ENCODE measurements at regions not wholly inside any gene's neighbourhood (a gene's known extent, or its start where the extent isn't known, plus 50 kb on each side); places are given as distances from the start of the nearest gene placed in this dataset.

GRCh38 chr17:79470754-79471153 is 140.1 kb downstream of the RBFOX3 start:
- no peak for DNase-seq (ENCODE audit: low read depth)

- no peak for DNase-seq (ENCODE audit: low read depth)
These were observed 141.2 kb downstream of the RBFOX3 start for GRCh38 chr17:79469646-79470045.

DNA sequence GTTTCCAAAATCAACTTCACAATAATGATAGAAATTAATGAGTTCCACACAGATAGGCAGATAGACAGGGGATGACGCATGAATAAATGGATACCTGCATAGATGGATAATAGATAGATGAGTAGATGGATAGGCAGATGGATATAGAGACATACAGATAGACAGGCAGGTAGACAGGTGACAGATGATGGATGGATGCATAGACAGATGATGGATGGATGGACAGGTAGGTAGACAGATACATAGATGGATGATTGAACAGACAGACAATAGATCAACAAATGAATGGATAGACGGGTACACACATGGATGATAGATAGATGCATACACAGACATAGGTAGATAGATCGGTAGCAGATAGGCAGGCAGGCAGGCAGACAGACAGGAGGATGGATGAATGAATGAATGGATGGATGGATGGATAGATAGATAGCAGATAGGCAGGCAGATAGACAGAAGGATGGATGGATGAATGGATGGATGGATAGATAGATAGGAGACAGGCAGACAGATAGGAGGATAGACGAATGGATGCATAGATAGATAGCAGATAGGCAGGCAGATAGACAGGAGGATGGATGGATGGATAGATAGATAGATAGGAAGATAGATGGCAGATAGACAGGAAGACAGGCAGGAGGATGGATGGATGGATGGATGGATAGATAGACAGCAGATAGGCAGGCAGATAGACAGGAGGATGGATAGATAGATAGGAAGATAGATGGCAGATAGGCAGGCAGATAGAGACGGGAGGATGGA is 142.5 kb downstream of the RBFOX3 start:
- DNase-seq (ENCODE audit: low read depth): no peak

GRCh38 chr17:79466562-79467350 is 144.1 kb downstream of the RBFOX3 start:
- DNase-seq (ENCODE audit: low read depth): no peak

- no peak for DNase-seq (ENCODE audit: low read depth)
These were observed 145.2 kb downstream of the RBFOX3 start for GRCh38 chr17:79465681-79466025.

- no peak for DNase-seq (ENCODE audit: low read depth)
These were observed 145.7 kb downstream of the RBFOX3 start for GRCh38 chr17:79465011-79465680.

DNA sequence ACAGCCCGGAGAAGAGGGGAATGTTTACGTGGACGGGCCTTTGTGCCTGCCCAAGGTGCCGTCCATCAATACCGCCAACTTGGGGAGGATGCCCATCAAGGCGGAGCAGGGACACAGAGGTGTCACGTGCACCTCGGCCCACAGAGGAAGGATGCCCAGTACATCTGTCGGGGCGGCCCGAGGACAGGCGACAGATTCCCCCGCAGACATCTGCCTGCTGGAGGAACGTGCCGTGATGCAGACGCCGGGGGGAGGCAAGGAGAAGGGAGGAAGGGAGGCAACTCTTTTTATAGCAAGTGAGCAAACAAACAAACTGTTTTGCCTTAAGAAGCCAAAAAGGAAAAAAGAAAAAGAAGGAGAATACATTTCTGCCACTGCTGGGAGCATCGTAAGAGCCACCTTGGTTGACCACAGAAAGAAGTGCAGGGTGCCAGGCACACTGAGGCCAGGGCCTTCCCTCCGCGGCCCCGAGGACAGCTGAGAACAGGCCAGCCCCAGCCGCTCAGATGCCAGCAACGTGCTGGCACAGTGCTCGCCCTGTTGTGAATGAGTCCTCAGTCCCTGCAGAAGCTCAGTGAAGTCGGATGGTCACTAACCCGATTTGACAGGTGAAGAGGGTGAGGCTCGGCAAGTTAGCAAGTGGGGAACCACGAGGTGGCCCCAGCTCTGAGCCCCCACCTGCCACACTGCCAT is 146.4 kb downstream of the RBFOX3 start:
- no peak for DNase-seq (ENCODE audit: low read depth)

DNA sequence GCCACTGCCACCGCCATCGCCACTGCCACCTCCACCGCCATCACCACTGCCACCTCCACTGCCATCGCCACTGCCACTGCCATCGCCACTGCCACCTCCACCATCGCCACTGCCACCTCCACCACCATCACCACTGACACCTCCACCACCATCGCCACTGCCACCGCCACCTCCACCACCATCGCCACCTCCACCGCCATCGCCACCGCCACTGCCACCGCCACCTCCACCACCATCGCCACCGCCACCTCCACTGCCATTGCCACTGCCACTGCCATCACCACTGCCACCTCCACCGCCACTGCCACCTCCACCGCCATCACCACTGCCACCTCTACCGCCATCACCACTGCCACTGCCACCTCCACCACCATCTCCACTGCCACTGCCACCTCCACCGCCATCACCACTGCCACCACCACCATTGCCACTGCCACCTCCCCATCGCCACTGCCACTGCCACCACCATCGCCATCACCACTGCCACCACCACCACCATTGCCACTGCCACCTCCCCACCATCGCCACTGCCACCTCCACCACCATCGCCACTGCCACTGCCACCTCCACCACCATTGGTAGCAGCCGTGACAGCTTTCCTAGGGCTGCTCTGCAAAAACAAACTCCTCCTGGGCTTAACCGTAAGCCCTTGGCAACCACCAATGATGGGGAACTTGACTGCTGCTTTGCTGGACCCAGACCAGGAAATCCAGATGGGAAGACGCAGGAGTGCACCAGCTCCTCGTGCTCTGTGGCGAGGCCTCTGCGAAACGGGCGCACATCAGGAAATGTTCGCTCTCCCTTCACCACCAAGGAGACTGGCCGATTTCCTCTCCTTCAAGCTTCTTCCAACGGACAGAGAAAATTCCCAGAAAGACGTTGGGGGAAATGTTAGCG is 147.2 kb downstream of the RBFOX3 start:
- DNase-seq (ENCODE audit: low read depth): no peak

GRCh38 chr17:79461041-79461440 is 149.8 kb downstream of the RBFOX3 start:
- DNase-seq (ENCODE audit: low read depth): no peak

DNA sequence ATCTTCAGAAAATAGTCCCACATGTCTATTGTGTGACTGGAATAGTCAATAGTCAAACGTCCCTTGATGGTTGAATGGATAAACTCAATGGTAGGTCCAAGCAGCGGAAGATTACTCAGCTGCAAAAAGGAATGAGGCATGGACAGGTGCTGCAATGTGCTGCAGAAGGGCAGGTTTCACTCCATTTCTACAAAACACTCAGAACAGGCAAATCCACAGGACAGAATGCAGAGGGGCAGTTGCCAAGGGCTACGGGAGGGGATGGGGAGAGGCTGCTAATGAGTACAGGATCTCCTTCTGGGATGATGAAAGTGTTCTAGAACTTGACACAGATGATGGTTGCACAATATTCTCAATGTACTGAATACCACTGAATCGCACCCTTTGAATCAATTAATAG is 151.0 kb downstream of the RBFOX3 start:
- no peak for DNase-seq (ENCODE audit: low read depth)

DNA sequence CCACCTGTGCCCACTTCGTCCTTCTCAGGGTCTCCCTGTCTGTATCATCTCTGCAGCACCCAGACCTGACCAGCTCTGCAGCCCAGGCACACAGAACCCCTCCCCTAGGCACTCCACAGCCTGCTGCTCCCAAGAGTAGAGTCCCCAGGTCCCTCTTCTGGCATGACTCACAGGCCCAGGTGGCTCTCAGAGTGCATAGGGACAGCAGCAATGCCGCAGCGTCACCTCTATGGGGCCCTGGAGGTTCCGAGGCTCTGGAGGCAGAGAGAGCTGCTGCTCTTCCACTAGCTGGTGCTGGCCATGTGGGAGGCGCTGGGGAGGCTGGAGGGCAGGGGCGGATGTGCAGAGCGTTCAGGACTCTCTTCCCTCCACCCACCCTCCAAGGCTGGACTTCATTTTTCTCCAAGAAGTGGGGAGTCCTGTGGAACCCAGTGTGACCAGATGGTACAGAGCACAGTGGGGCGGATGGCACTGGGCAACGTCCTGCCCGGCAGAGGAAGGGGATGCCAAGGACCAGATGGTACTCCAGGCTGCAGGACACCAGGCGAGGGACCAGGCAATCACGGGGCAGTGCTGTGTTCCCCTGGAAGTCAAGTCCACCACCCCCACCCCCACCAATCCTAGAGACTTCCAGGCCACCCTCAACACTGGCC is 151.7 kb downstream of the RBFOX3 start:
- no peak for DNase-seq (ENCODE audit: low read depth)

- DNase-seq (ENCODE audit: low read depth): no peak
These were observed 152.5 kb downstream of the RBFOX3 start for GRCh38 chr17:79458356-79458755.

DNA sequence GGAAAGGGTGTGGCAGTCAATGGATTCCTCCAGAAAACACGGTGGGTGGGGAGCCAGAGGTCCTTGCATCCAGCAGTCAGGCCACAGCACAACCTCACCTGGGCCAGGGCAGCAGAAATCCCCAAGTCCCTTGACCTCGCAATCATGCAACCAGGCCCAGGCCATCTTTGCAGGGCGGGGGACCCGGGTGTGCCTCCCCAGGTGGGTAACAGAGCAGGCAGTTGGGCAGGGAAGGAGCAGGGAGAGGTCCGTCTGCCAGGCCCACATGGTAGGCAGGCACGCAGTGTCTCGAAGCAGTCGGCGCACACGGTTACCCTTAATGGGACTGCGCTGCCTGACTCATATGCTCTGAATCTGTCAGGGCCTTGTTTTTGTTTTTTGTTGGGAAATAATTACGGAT is 153.0 kb downstream of the RBFOX3 start:
- DNase-seq (ENCODE audit: low read depth): no peak

DNA sequence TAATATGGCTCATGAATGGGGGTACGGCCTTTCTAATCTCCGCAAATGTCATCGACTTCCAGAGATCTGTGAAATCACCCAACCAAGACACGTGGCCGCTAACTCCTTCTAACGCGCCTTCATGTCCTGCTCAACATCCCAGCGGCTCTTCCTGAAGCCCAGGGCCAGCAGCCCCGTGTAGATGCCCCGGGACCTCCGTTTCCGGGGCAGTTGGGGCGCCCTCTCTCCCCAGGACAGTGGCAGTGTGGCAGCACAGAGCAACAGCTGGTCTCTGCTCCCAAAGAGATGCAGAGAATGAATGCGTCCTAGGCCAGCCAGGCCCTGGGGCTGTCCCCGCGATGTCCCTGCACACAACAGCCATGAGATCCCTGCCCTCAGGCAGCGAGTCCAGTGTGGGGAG is 153.5 kb downstream of the RBFOX3 start:
- no peak for DNase-seq (ENCODE audit: low read depth)

GRCh38 chr17:79455636-79456035 is 155.2 kb downstream of the RBFOX3 start:
- no peak for DNase-seq (ENCODE audit: low read depth)

DNA sequence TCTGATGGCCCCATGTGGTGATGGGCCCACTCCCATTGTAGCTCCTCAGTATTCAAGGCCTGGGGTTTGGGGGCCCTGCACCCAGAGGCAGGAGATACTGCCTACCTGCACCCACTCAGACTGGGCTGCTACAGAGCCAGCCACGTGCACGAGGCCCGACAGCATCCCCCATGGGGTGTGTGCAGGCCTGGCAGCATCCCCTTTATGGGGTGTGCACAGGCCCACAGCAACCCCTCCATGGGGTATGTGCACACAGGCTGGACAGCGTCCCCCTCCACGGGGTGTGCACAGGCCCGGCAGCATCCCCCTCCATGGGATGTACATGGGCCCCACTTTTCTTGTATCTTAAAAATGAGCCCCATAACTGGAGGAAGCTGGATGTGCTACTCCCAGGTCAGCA is 156.0 kb downstream of the RBFOX3 start:
- no peak for DNase-seq (ENCODE audit: low read depth)

GRCh38 chr17:79453481-79453880 is 157.4 kb downstream of the RBFOX3 start:
- no peak for DNase-seq (ENCODE audit: low read depth)

DNA sequence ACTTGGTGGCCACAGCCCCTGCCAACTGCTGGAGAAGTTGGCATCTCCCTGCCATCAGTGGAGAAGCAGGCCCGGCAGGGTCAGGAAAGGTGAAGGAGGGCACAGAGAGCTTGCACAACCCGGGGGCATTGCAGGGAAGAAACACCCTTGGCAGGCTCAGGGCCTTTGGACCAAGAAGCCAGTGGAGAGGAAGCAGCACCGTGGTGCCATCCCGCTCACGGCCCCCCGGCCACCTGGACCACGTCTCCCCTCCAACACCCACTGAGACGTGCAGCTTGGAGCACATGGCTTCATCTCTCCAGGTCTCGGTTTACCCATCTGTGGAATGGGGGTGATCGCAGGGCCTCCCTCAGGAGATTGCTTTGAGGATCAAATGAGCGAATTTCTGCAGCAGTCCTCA is 158.1 kb downstream of the RBFOX3 start:
- no peak for DNase-seq (ENCODE audit: low read depth)

- DNase-seq (ENCODE audit: low read depth): no peak
These were observed 159.7 kb downstream of the RBFOX3 start for GRCh38 chr17:79451167-79451566.

DNA sequence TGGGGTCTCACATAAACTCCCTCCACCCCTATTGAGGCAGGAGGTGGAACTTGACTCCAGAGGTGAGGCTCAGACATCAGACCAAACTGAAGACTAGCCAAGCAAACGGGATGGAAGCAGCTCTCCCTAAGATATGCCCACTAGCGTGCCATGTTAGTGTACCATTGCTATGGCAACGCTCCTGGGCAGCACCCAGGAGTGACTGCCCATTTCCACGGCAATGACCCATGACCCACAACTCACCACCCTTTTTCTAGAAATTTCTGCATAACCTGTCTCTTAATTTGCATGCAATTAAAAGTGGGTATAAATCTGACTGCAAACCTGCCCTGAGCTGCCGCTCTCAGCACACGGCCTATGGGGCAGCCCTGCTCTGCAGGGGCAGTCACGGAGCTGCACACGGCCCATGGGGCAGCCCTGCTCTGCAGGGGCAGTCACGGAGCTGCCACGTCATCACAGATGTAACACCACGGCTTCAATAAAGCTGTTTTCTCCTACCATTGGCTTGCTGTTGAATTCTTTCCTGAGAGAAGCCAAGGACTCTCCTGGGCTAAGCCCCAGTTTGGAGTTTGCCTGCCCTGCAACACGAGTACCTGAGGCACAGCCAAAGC is 164.3 kb downstream of the RBFOX3 start:
- no peak for DNase-seq (ENCODE audit: low read depth)

DNA sequence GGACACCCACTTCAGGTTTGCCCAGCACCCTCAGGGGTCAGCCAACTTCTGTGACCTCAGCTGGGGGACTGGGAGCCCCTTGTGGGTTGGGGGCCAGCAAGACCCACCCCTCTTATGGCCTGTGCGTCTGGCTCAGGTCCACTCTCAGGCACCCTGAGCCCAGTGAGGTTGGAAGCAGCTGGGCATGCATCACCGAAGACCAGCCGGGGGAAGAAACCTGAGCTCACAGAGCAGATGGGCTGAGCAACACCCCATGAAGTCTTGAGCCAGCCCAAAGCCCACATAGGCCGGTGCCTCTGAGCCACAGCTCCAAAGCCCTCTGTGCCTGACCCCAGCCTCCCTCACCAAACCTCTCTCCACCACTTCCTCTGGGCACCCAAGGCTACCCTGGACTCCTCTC is 166.7 kb downstream of the RBFOX3 start:
- DNase-seq (ENCODE audit: low read depth): no peak

Data from stimulated activated CD8-positive, alpha-beta memory T cell treated with anti-CD3 and anti-CD28 coated beads, Interleukin-7, amount 100 ng/mL, for 24 hours (primary cell).